ENCODE measurements at regions not wholly inside any gene's neighbourhood (a gene's known extent, or its start where the extent isn't known, plus 50 kb on each side); places are given as distances from the start of the nearest gene placed in this dataset.
"Not testable (repeated sequence)": the region's sequence is repeated elsewhere in the genome, so short reads cannot be mapped to it uniquely, and the experiment has no call there.

- no peak for DNase-seq
Measured at GRCh38 chr2:120539937-120540718, 194.2 kb downstream of the INHBB start.

- DNase-seq: no peak
Measured at GRCh38 chr2:120540719-120541552, 194.7 kb upstream of the GLI2 start.

GRCh38 chr2:120541553-120541932 lies 194.1 kb upstream of the GLI2 start:
- no peak for DNase-seq

- no peak for DNase-seq
Measured at GRCh38 chr2:120541972-120542670, 193.5 kb upstream of the GLI2 start.

GRCh38 chr2:120542911-120543527 lies 192.6 kb upstream of the GLI2 start:
- DNase-seq: no peak

- DNase-seq: no peak
Measured at GRCh38 chr2:120543899-120544298, 191.8 kb upstream of the GLI2 start.

GRCh38 chr2:120544522-120544921 lies 191.1 kb upstream of the GLI2 start:
- DNase-seq: no peak

- DNase-seq: not testable (repeated sequence)
Measured at GRCh38 chr2:120545007-120545406, 190.7 kb upstream of the GLI2 start.

GRCh38 chr2:120545521-120546047 lies 190.1 kb upstream of the GLI2 start:
- no peak for DNase-seq

GRCh38 chr2:120546048-120546864 lies 189.4 kb upstream of the GLI2 start:
- no peak for DNase-seq

- no peak for DNase-seq
Measured at GRCh38 chr2:120546865-120547390, 188.7 kb upstream of the GLI2 start.

- no peak for DNase-seq
Measured at GRCh38 chr2:120547662-120548061, 188.0 kb upstream of the GLI2 start.

GRCh38 chr2:120548627-120549608 lies 186.8 kb upstream of the GLI2 start:
- DNase-seq: no peak

- no peak for DNase-seq
Measured at GRCh38 chr2:120549841-120550240, 185.8 kb upstream of the GLI2 start.

- DNase-seq: no peak
Measured at GRCh38 chr2:120550282-120550681, 185.4 kb upstream of the GLI2 start.

- no peak for DNase-seq
Measured at GRCh38 chr2:120550893-120551446, 184.7 kb upstream of the GLI2 start.

GRCh38 chr2:120551522-120551921 lies 184.1 kb upstream of the GLI2 start:
- DNase-seq: no peak

- DNase-seq: no peak
Measured at GRCh38 chr2:120552079-120552478, 183.6 kb upstream of the GLI2 start.

GRCh38 chr2:120552800-120553481 lies 182.7 kb upstream of the GLI2 start:
- no peak for DNase-seq
